SH-SY5Y (cell line): ENCODE measurements at regions not wholly inside any gene's neighbourhood (a gene's known extent, or its start where the extent isn't known, plus 50 kb on each side); places are given as distances from the start of the nearest gene placed in this dataset.

Experiments used
- GATA2 ChIP-seq: IDR thresholded peaks from 2 replicates; pipeline ENCODE4 v1.6.1; 2011; ENCODE audit warnings: mild to moderate bottlenecking, low read depth, low read length
- GATA3 ChIP-seq: IDR thresholded peaks from 2 replicates; pipeline ENCODE4 v1.6.1; 2011; ENCODE audit warnings: low read depth, mild to moderate bottlenecking, low read length, moderate library complexity

DNA sequence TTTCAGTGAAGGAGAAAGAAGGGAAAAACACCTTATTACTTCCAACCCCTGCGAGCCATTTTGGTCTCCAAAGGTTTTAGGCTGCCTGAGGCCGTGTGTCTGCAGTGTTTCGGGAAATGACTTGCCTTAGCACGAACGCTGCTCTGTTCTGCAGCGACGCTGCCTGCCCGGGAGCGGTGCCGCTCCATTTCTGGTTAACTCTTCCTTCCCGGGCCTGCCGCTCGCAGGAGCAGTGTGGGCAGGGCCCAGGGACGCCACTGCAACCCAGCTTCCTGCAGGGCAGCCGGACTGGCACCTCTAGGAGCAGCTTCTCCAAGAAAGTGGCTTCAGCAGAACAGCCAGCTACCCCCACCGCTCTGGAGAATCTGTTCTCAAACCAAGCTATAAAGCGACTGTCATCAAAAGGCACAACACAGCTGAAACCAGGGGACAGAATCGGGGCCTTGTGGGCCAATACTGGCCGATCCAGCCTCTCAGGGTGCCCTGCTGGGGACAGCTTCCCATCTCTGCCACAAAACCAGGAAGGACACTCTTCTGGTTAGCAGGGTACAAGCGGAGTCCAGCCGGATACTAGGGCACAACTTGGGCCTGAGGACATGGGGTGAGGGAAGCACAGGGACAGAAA, 72.2 kb downstream of the KCTD15 start:
- TF ChIP-seq GATA2 (no peak), GATA3 (no peak)
